ENCODE measurements at regions not wholly inside any gene's neighbourhood (a gene's known extent, or its start where the extent isn't known, plus 50 kb on each side); places are given as distances from the start of the nearest gene placed in this dataset.

GRCh38 chr2:241994556-241995213, 125.2 kb downstream of the RTP5 start:
- no peak for TF ChIP-seq CTCF (IDR thresholded peaks at IDR 0.05; ENCODE audit: low read depth, low read length)
- TF ChIP-seq POLR2A (IDR thresholded peaks at IDR 0.05; ENCODE audit: extremely low read depth, insufficient read length), result no peak
- TF ChIP-seq MAX (IDR thresholded peaks at IDR 0.05; ENCODE audit: low read depth, low read length), result no peak
- TF ChIP-seq MYC (IDR thresholded peaks at IDR 0.05; ENCODE audit: low read depth, low read length), result no peak
